ENCODE measurements at regions not wholly inside any gene's neighbourhood (a gene's known extent, or its start where the extent isn't known, plus 50 kb on each side); places are given as distances from the start of the nearest gene placed in this dataset.

DNA sequence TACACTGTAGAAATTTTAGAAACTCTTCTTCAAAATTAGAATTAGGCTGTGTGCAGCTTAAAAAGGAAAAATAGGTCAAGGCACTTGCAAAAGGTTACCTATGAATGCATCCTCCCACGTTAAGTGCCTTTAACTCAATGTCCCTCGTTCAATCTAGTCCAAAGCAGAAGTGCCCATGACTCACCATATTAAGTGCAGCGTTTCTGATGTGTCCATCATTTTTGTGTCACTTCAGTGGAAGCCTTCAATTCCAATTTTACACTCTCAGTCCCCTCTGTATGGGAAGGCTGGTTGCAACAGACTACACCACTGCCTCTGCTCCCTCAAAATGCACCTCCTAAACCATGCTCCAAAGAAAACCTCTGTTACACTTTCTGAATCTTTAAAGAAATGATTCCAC is 53.4 kb downstream of the FOXB1 start:
- no peak for DNase-seq

DNA sequence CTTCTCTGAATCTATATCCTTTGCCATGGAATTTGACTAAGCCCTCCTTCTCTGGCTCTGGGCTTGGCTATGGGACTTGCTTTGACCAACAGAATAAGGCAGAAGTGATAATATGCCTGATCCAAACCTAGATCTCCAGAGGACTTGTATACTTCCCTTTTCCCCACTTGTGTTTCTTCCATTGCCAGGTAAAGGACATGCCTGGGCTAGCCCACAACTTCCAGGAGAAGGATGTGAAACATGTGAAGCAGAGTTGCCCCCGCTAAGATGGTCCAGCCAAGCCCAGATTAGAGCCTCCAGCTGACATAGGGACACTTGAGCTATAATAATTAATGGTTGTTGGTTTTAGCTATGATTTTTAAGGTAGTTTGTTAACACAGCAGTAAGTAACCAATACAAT is 55.1 kb downstream of the FOXB1 start:
- no peak for DNase-seq

DNA sequence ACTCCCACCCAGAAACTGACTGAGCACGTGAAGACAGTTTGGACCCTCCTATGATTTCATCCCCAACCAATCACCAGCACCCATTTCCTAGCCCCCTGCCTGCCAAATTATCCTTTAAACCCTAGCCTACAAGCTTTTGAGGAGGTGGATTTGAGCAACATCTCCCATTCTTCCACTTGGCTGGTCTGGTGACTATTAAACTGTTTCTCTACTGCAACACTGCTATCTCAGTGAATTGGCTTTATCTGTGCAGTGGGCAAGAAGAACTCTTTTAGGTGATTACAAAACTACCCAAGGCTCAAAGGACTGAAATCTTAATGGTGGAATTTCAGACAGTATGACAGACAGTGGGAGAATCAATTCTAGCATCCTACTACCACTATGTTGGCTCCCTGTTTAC is 57.6 kb downstream of the FOXB1 start:
- DNase-seq: no peak

DNA sequence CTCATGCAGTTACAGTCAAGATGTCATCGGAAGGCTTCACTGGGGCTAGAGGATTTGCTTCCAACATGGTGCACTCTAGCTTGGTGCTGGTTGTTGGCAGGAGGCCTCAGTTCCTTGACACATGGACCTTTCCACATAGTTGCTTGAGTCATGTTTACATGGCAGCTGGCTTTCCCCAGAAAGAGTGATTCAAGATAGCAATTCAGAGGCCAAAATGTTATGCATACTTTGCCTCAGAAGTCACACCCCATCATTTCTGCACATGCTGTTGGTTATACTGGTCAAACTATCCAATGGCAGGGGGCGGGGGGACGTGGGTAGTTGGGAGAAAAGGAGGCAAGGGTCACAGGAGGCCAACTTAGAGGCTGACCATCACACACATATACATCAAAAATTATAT is 58.7 kb downstream of the FOXB1 start:
- DNase-seq: no peak

DNA sequence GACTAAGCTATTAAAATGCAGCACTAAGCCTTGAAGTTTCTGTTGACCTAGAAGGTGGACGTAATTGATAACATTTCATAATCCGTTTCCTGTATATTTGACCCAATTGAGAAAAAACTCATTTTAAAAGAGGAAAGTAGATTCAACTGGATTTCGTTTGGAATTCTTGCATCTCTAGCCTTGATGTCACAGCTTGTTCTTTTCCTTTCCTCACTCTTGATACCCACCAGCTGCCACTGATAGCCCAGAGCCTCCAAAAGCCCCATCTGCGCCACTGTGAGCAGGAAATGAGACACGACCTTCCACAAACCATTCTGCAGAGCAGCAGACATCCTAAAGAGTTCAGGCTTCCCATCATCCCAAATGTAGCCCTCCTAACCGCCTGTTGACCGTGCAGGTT is 61.8 kb downstream of the FOXB1 start:
- no peak for DNase-seq

DNA sequence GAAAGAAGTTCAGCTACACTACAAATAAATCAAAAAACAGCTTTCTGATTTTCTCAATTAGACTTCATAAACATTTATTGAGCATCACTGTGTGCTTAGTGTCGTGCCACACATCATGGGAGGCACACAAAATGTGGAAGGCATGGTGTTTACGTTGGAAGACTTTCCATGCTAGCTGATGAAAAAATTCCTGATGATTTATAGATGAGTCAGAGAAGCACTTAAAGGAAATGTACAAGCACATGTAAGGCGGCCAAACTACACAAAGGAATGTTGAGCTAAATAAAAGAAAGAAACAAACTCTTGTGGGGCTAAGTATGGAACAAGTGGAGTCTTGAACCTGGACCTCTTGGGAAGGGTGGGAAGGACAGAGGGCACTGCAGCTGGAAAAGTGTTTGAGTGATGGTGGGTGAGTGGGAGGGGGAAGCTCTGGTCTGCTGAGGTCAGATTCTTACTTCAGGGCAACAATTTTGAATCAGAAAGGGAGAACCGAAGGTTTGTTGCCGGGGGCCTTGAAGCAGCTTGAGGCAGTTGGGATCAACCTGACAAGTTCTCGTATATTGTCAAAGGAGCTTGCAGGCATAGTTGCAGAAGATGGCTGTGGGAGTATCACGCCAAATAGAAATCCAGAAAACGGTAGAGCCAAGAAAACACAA is 66.9 kb downstream of the FOXB1 start:
- DNase-seq: no peak

DNA sequence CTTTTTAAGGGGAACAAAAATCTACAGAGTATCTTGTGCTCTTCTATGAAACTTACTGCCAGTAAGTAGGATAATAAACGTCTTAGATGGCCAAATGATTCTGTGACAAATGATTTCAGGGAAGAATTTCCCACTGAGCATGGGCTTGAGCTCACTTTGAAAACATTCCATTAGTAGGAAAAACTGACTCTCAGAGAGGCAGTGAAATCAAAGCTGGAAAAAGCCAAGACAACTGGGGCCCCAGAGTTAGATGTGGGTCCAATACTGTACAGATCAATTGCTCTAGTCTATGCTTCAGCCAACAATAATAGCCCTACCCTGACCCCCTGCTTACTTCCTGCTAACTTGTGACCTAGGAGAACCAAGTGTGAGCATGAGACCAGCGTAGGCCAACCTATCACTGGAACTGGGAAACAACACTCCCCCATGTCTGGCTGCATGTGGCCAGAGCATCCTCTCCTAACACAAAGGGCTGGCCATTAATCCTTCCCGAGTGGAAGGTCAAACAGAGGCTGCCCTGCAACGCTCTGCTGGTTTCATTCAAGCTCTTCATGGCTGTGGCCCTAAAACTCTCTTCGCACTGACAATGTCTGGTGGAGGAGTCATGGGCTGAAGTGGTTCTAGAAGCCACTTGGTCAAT is 68.8 kb downstream of the FOXB1 start:
- DNase-seq: no peak

DNA sequence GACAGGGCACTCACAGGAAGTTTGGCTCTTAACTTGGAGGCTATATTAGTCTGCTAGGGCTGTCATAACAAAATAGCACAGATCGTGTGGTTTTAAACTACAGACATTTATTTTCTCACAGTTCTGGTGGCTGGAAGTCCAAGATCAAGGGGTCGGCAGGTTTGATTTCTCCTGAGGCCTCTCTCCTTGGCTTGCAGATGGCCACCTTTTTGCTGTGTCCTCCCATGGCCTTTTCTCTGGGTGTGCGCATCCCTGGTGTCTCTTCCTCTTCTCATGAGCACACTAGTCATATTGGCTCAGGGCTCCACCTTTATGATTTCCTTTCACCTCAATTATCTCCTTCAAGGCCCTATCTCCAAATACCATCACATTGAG is 69.3 kb downstream of the FOXB1 start:
- no peak for DNase-seq

DNA sequence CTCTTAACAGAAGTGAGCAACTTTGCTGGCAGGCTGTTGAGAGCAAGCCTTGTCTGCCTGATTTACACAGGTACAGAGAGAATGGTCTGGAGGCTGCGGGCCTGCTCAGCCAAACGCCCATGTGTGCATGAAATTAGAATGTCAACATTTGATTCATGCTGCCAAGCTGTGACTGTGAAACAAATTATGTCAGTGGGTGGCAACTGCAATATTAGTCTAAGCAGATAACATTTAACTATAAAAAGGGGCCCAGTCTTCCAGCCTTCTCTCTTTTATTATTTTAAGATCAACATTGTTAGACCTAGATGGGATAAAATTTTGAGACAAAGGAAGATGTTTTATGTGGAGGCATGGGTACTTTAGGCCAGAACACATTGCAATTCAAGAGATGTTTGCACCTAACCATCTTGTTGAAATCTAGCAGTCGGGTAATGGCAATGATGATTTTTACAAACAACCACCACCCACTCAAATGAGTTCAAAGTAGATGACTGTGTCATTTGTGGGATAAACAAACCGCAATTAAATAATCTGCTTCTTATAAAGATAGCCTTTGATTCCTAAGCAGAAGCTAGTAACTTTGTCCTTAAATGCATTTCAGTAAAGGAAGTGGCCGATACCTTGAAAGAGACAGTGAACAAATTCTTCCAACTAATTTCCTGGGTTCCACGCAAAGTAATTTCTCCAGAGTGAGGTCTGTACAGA is 70.2 kb downstream of the FOXB1 start:
- DNase-seq: no peak

DNA sequence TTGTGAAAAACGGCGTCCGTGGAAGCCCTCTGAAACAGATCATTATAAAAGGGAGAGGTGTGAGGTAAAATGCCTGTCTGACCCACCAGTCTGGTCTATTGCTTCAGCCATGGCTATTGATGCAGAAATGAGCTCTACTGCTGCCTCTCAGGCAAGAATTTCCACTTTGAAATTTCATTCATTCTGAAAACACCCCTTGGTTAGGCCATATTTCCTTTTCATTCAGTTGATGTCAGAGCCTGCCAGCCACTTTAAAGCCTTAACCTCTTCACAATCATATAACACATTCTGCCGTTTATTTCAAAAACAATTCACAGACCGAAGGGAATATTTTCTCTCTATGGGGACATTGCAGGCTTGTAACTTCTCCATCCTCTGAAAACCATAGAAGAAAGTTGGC is 71.9 kb downstream of the FOXB1 start:
- DNase-seq: no peak

DNA sequence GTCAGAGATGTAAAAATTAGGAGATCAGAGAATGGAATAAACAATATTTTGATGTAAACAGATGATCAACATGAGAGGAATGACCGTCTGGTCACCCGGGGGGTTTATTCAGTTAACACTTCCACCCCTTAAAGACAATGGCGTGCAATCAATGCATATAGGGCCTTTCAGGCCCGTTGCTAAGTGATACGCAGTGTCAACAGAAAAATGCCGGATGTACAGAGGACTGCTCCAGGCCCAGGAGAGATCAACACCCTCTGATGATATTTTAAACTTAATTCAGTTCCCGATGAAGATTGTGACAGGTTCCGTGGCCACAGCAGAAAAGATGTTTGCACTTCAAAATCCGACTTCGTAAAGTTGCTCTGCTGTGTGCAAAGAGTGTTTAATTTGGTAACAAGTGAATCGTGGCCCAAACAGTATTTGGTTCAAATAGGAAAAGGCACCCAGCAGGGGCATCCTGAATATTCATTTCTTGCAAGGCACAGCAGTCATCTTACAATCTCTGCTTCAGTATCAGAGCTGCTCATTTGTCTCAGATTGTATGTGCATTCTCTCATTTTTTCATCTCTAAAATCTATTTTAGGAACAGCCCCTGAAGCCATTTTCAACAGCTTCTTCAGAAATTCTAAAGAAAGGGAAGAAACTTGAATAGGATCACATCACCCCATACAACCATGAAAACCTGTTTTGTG is 72.6 kb downstream of the FOXB1 start:
- DNase-seq: no peak

DNA sequence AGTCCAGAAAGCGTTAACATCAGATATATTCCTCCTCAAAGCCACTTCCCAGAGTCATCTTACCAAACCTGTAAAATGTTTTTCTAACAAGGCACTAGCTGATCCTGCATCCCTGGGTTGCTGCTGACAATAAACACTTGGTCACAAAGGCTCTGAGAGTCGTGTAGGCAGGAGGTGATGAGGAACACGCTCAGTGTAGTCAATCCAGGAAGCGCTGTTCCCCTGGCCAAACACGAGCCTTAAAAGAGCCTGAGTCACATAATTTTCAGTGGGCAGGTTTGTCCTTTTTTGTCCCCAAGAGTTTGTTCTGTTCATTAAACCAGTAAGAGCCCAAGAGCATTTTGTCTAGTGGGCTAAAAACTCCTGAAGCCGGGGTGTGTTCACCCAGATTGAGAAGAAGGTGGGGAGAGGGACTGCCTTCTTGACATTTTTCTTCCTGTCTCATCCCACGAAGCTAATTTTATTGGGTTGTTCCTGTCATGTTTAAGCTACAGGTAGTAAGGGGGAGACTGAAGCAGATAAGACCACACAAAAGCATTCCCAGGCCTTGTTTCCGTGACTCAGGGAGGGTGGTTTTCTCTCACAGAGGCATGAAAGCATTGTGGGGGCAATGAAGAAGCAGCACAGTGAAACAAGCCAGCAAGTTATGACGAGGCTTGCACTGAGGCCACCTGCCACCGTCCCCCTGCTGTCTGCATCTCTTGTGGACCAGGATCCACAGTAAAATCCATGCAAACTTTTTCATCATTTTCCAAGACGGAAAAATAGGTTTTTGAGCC is 73.7 kb downstream of the FOXB1 start:
- DNase-seq: no peak

DNA sequence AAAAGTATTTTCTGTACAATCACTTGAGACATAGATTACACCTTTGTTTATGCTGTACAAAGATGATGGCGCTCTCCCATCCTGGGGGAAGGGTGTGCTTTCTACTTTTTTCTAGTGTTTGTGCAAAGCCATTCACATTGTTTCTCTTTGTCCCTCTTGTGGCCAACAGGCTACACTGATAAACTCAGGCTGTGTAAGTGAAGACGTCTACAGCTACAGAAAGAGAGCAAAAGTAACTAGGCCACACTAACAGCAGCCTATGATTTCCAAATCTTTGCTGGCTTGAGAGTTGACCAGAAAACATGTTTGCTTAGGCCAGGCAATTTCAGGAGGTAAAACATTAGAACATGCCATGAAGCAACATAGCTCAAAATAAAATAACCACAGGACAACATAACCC is 75.1 kb downstream of the FOXB1 start:
- no peak for DNase-seq

DNA sequence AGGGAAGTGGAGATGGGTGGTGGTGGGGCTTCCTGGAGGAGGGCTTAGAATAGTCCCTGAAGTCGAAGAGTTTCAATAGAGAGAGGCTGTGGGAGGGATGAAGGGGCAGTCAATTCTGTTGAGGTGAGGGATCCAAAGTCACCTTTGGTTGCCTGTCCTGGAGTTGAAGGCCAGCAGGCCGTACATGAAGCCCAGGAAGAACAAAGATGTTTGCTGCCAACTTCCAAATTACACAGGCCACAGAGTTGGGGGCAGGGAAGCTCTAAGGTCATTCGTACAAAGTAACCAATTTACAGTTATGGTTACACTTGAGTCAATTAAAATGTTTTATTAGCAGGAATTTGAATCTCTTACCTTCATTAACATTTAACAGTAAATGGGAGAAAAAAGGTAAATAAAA is 77.9 kb downstream of the FOXB1 start:
- no peak for DNase-seq

DNA sequence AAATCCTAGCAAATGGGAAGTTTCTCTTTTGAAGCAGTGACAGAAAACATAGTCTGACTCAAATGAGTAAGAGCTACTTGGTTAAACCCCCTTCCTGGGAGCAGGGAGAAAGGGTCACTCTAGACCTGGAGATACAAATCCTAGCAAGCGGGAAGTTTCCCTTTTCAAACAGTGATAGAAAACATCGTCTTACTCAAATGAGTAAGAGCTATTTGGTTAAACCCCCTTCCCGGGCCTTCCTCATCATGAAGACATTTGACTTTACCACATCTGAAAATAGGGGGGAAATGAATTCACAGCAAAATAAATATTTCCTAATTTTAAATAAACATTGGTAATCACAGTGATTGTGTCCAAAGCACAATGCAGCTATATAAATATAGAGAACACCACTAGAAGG is 79.2 kb downstream of the FOXB1 start:
- DNase-seq: no peak

DNA sequence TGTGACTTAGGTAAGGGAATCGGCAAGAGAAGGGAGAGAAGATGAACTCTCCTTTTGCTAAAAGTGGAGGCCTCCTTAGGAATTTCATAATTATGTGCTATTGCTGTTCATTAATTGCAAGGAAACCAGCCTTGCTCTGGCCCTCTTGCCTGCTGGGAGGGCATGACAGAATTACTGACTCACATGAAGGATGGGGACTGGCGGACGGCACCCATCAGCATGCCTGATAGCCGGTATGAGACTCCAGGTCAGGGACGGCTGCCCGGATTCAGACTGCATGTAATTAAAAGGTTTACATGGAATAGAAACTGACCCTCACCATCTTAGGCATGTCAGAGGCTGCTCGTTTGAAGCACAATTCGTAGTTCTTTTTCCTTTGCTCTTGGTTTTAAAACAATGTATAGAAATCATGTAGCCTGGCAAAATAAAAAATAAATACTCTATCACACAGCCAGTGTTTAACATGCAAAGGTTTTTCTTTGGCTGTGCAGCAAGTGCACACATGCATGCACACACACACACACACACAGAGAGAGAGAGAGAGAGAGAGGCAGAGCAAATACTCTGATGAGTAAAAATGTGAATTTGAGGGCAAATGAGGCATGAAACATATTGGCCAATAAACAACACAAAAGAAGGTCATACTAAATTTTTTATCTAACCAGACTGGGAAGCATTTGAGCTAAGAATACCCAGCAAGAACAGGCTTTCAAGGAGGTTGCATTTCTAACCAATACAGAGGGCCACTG is 82.7 kb downstream of the FOXB1 start:
- DNase-seq: no peak

DNA sequence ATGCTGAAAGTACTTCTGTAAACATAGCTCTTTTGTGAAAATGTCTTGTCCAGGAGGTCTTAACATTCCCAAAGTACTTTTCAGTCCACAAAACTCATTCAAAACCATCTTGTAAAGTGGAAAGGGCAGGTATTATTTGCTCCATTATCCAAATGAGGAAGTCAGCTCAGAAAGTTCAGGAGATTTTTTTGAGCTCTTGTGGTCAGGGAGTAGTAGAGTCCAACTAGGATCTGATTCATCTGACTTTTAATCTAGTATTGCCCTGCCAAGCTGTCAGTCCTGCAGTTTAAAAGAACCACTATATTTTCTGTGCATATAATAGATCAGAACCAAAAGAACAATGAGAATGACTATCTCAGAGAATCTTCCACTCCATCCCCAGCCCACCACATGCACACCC is 83.5 kb downstream of the FOXB1 start:
- DNase-seq: no peak

DNA sequence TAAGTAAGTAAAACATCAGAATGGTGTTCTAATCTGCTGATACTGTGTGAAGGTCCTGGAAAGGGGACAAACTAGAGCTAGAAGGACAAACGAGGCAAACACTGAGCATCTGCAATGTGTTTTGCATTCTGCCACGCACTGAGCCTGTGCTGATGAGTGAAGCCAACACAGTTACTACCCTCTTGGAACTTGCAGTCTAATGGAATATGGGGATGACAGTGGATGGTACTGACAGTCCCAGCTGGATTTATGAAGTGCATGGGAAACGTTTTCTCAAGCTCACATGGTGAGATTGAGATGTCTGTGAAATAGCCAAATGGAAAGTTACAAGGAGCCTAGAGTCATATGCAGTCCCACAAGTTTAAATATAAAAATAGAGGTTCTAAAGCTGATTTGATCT is 86.6 kb downstream of the FOXB1 start:
- DNase-seq: no peak

DNA sequence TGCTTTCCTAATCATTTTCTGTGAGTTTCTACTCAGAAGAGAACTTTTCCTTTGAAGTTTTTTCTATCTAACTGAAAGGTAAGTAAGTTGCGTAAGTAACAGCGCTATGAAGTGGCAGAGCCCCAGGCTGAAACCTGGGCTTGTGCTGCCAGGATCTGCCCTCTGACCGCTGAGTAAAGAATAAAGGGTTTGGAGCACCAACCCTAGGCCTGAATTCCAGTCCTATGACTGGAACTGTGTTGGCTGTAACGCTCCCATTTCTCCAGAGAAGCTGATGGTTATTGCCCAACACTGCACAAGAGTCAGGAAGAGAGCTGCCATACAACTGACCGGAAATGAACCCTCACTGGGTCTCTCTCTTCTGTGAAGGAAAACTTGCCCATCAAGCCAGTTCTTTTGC is 87.0 kb downstream of the FOXB1 start:
- no peak for DNase-seq

DNA sequence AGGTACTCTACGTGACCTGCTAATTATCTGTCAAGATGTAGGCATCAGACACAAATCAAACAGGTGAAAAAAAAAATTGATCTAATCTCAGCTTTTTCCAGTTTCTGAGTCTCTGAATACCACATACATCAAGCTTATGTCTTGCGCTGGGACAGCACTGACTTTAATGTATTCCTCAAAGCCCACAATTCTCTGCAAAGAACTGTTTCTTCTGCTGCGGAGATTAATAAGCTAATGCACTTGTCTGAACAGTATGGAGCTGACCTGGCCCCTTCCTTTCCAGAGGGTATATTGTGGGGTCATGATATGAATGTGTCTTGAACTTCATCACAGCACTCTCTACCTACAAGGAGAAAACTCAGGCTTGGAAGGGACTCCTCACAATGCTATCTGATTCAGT is 87.8 kb downstream of the FOXB1 start:
- DNase-seq: no peak

DNA sequence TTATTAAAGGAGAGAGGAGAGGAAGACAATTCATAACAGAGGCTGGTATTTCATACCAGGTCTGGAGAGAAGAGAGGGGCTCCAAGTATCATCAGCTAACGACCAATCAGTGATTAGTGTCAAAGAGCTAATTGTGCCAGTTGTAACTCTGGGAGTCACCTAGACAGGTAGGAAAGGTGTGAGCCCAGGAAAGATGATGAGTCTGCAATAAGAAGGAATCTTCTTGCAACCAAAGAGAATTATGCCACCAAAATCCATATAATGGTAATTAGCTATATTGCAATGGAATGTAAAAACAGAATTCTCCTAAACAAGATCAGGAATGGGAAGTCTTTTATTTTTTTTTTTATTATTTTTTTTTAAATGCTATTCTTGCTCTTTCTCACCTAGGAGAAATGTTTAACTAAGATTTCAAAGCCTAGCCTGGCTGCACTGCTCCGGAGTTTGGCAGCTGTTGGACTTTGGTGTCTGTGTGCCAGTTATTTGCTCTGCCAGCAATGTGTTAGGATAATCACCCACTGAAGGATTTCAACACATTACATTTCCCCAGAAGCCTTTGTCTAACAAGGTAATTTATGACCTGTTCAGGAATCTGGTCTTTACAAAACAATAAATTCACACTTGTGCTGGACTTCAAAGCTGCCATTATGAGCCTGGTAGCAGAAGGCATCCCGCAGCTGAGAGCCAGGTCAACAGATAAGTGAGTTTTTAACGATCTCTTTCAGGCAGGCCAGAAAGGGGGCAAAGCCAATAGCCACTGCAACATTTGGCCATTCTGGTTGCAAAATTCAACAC is 89.4 kb downstream of the FOXB1 start:
- DNase-seq: no peak

DNA sequence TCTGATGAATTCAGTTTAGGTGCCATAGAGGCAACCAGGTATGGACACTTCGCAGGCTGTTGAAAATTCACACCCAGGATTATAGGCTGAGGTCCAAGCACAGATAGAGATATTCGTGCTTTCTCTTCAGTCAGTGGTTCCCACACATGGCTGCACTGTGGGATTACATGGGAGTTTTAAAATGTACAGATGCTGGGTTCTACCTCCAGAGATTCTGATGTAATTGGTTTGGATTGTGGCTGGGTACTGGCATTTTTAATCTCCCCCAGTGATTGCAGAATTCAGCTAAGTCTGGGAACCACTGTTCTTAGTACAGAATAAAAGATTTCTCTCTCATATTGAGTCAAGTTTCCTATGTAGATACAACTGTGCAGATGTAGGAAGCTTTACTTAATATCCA is 91.6 kb downstream of the FOXB1 start:
- no peak for DNase-seq
